ENCODE measurements at regions not wholly inside any gene's neighbourhood (a gene's known extent, or its start where the extent isn't known, plus 50 kb on each side); places are given as distances from the start of the nearest gene placed in this dataset.

DNA sequence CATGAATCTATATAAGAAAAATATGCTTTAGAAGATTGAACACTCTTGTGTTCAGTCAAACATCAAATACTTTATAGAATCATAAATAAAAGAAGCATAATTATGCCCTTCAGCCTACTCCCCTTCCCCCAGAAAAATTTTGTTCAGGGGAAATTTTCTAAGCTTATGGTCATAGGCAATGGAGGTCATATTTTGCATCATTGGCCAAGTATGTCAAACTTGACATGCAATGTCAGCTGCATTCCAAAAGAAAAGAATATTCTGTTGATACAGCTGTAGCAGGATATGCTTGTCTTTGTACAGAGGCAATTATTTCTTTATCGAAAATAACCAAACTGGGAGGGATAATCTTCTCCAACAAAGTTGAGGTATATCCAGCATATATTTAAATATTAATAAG lies 328.2 kb downstream of the ZIC1 start:
- Histone ChIP-seq H3K27me3 (no peaks in the 10 kb centered on the region), H3K4me1 (no peaks in the 10 kb centered on the region), H3K9me3 (no peaks in the 10 kb centered on the region), H3K36me3 (no peaks in the 10 kb centered on the region), H3K4me3 (no peak overlapping the region), H3K27ac (no peak overlapping the region)
- intact Hi-C loops (cut with DNase I), result no loop called here
- DNase-seq (no peak), ATAC-seq (no peak)
- no peak for TF ChIP-seq POLR2A (IDR thresholded peaks at IDR 0.05)
- TF ChIP-seq, protein P1, sequence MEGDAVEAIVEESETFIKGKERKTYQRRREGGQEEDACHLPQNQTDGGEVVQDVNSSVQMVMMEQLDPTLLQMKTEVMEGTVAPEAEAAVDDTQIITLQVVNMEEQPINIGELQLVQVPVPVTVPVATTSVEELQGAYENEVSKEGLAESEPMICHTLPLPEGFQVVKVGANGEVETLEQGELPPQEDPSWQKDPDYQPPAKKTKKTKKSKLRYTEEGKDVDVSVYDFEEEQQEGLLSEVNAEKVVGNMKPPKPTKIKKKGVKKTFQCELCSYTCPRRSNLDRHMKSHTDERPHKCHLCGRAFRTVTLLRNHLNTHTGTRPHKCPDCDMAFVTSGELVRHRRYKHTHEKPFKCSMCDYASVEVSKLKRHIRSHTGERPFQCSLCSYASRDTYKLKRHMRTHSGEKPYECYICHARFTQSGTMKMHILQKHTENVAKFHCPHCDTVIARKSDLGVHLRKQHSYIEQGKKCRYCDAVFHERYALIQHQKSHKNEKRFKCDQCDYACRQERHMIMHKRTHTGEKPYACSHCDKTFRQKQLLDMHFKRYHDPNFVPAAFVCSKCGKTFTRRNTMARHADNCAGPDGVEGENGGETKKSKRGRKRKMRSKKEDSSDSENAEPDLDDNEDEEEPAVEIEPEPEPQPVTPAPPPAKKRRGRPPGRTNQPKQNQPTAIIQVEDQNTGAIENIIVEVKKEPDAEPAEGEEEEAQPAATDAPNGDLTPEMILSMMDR (IDR thresholded peaks at IDR 0.05), result no peak
- 65% methylated on average over 1 of the region's 1 CpG for WGBS (ENCODE audit: insufficient coverage, low coverage, low lambda C conversion rate, missing lambda C conversion rate)

DNA sequence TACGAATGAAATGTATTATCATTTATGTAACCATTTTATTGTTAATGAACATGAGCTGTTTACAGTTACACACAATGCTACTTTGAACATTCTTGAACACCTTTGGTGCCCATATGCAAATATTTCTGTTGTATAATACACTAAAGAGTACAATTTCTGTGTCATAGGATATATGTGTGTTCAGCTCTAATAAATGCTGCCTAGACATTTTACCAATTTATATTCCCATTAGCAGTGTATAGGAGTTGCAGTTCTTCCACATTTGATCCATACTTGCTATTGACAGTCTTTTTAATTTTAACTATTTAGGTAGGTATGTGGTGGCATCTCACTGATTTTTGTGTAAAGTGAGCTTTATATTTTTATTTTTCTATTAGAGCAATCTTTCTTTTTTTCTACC lies 331.8 kb downstream of the ZIC1 start:
- Histone ChIP-seq H3K36me3 (no peaks in the 10 kb centered on the region), H3K27ac (no peak overlapping the region), H3K4me1 (no peaks in the 10 kb centered on the region), H3K27me3 (no peaks in the 10 kb centered on the region), H3K9me3 (no peaks in the 10 kb centered on the region), H3K4me3 (no peak overlapping the region)
- no peak for DNase-seq
- 80% methylated on average over 1 of the region's 1 CpG for WGBS (ENCODE audit: insufficient coverage, low coverage, low lambda C conversion rate, missing lambda C conversion rate)
- ATAC-seq, result no peak
- intact Hi-C loops (cut with DNase I), result no loop called here
- no peak for TF ChIP-seq POLR2A (IDR thresholded peaks at IDR 0.05)
- TF ChIP-seq, protein P1 (IDR thresholded peaks at IDR 0.05), result no peak

DNA sequence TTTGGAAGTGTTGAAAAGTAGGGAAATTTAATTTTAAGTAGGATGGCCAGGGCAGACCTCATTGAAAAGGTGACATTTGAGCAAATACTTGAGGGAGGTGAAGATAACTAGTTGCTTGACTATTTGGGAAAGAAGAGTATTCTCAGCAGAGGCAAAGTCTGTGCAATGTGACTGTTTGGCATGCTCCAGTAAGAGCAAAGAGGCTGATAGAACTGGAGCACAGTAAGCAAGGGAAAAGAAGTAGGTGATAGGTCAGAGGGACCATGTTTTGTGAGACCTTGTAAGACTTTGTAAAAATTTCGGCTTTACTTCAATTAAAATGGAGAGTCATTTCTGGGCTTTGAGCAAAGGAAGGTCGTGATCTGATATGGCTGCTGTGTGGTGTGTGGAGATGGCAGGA lies 335.8 kb downstream of the ZIC1 start:
- H3K4me3 ChIP-seq, result no peak overlapping the region
- ATAC-seq (no peak), DNase-seq (no peak)
- no peak for TF ChIP-seq POLR2A (IDR thresholded peaks at IDR 0.05)
- TF ChIP-seq, protein P1 (IDR thresholded peaks at IDR 0.05), result no peak
- H3K27ac ChIP-seq, result no peak overlapping the region
- H3K9me3 ChIP-seq, result no peaks in the 10 kb centered on the region
- intact Hi-C loops (cut with DNase I), result no loop called here
- WGBS (ENCODE audit: insufficient coverage, low coverage, low lambda C conversion rate, missing lambda C conversion rate), result 22% methylated on average over 1 of the region's 2 CpGs
- H3K27me3 ChIP-seq, result no peaks in the 10 kb centered on the region
- H3K36me3 ChIP-seq, result no peaks in the 10 kb centered on the region
- H3K4me1 ChIP-seq, result no peaks in the 10 kb centered on the region

DNA sequence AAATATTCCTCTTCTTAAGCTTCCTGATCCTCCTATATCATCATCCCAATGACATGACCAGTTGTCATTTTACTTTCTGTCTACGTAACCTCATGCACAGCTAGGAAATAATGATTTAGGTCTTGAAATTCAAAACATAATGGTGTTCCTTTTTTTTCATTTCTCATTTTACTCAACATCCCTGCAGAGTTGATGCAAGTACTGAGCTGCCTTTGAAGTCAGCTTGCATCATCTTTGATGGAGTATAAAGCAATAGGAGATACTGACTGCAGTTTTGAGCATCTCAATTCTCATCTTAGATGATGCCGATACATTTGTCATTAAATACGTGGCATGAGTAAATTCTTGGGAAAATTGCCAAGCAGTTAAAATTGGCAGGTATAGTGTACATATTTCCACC lies 346.1 kb downstream of the ZIC1 start:
- 82% methylated on average over 3 of the region's 3 CpGs for WGBS (ENCODE audit: insufficient coverage, low coverage, low lambda C conversion rate, missing lambda C conversion rate)
- DNase-seq, result no peak
- Histone ChIP-seq H3K4me1 (no peaks in the 10 kb centered on the region), H3K27me3 (no peaks in the 10 kb centered on the region), H3K27ac (no peak overlapping the region), H3K9me3 (no peaks in the 10 kb centered on the region), H3K4me3 (no peak overlapping the region), H3K36me3 (no peaks in the 10 kb centered on the region)
- no peak for ATAC-seq
- TF ChIP-seq, protein P1 (IDR thresholded peaks at IDR 0.05), result no peak
- no peak for TF ChIP-seq POLR2A (IDR thresholded peaks at IDR 0.05)
- intact Hi-C loops (cut with DNase I), result no loop called here

DNA sequence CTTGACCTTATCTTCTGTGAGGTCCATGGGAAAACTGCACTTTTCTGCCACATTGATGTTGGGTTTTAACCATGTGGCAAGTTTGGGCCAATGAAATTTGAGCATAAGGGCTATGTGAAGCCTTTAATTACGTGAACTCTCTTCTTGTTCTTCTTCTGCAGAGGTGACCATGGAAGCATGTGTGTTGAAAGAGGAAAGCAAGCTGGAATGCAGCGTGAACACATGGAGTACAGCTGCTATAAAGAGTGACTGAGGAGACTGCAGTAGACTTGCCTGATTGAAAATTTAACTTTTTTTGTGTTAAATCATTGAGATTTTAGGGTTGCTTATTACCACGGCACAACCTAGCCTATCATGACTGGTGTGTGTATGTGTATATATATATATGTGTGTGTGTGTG lies 347.3 kb downstream of the ZIC1 start:
- Histone ChIP-seq H3K4me1 (no peaks in the 10 kb centered on the region), H3K27me3 (no peaks in the 10 kb centered on the region), H3K9me3 (no peaks in the 10 kb centered on the region), H3K36me3 (no peaks in the 10 kb centered on the region), H3K27ac (no peak overlapping the region), H3K4me3 (no peak overlapping the region)
- TF ChIP-seq POLR2A (IDR thresholded peaks at IDR 0.05), result no peak
- TF ChIP-seq, protein P1 (IDR thresholded peaks at IDR 0.05), result no peak
- ATAC-seq, result no peak
- intact Hi-C loops (cut with DNase I), result no loop called here
- no peak for DNase-seq
- 49% methylated on average over 3 of the region's 3 CpGs for WGBS (ENCODE audit: insufficient coverage, low coverage, low lambda C conversion rate, missing lambda C conversion rate)
